Trophoblast cell (in vitro differentiated cells and primary cell): ENCODE measurements at regions not wholly inside any gene's neighbourhood (a gene's known extent, or its start where the extent isn't known, plus 50 kb on each side); places are given as distances from the start of the nearest gene placed in this dataset.

Experiments used
- DNase-seq, 2 donors: peaks; one replicate each; pipeline ENCODE4 v3.0.0-alpha.2; 2016
- H2AFZ ChIP-seq: 2 replicates; pipeline ENCODE4 v1.6.1; 2013; ENCODE audit warnings: low read length, moderate library complexity, mild to moderate bottlenecking; ENCODE audit not compliant: insufficient read depth, poor library complexity
- H2AK5ac ChIP-seq: 2 replicates; pipeline ENCODE4 v1.6.1; 2013; ENCODE audit warnings: mild to moderate bottlenecking, low read length
- H2BK120ac ChIP-seq: 2 replicates; pipeline ENCODE4 v1.6.1; 2013; ENCODE audit warnings: low read length, mild to moderate bottlenecking, moderate library complexity; ENCODE audit not compliant: insufficient read depth, poor library complexity
- H2BK12ac ChIP-seq: 2 replicates; pipeline ENCODE4 v1.6.1; 2013; ENCODE audit warnings: mild to moderate bottlenecking, low read length, moderate library complexity
- H2BK5ac ChIP-seq: 2 replicates; pipeline ENCODE4 v1.6.1; 2013; ENCODE audit warnings: low read length, low read depth, moderate library complexity, mild to moderate bottlenecking; ENCODE audit not compliant: poor library complexity
- H3K14ac ChIP-seq: 2 replicates; pipeline ENCODE4 v1.6.1; 2013; ENCODE audit warnings: mild to moderate bottlenecking, low read length
- H3K18ac ChIP-seq: 2 replicates; pipeline ENCODE4 v1.6.1; 2013; ENCODE audit warnings: mild to moderate bottlenecking, low read length
- H3K23ac ChIP-seq: 2 replicates; pipeline ENCODE4 v1.6.1; 2013; ENCODE audit warnings: low read length
- H3K27ac ChIP-seq: 2 replicates; pipeline ENCODE4 v1.5.1; 2013; ENCODE audit warnings: low read depth, mild to moderate bottlenecking, inconsistent platforms, low read length, moderate library complexity
- H3K27me3 ChIP-seq: 2 replicates; pipeline ENCODE4 v1.6.1; 2013; ENCODE audit warnings: inconsistent platforms, mild to moderate bottlenecking, low read length, moderate library complexity; ENCODE audit not compliant: insufficient read depth
- H3K36me3 ChIP-seq, 2 experiments: 1 replicate in 1 of 2; 2 replicates in 1 of 2; pipeline ENCODE4 v1.6.1; 2013; ENCODE audit warnings: low read length in 2 of 2, mild to moderate bottlenecking in 2 of 2, moderate library complexity in 1 of 2; ENCODE audit not compliant: insufficient read depth in 2 of 2, control insufficient read depth in 1 of 2
- H3K4ac ChIP-seq: 2 replicates; pipeline ENCODE4 v1.6.1; 2013; ENCODE audit warnings: low read depth, mild to moderate bottlenecking, low read length, moderate library complexity
- H3K4me1 ChIP-seq, 2 experiments: 1 replicate in 1 of 2; 2 replicates in 1 of 2; pipeline ENCODE4 v1.6.1; 2013; ENCODE audit warnings: low read length in 2 of 2, mild to moderate bottlenecking in 2 of 2, moderate library complexity in 1 of 2; ENCODE audit not compliant: insufficient read depth in 2 of 2, control insufficient read depth in 1 of 2
- H3K4me2 ChIP-seq: 2 replicates; pipeline ENCODE4 v1.6.1; 2013; ENCODE audit warnings: inconsistent platforms, mild to moderate bottlenecking, low read length, moderate library complexity
- H3K4me3 ChIP-seq: 2 replicates; pipeline ENCODE4 v1.5.1; 2013; ENCODE audit warnings: mild to moderate bottlenecking, low read depth, low read length, inconsistent platforms
- H3K79me1 ChIP-seq: one replicate; pipeline ENCODE4 v1.6.1; 2013; ENCODE audit warnings: low read length
- H3K79me2 ChIP-seq: 2 replicates; pipeline ENCODE4 v1.6.1; 2013; ENCODE audit warnings: low read length, mild to moderate bottlenecking; ENCODE audit not compliant: control insufficient read depth, insufficient read depth, poor library complexity
- H3K9ac ChIP-seq: 2 replicates; pipeline ENCODE4 v1.6.1; 2013; ENCODE audit warnings: mild to moderate bottlenecking, low read length
- H3K9me3 ChIP-seq: 2 replicates; pipeline ENCODE4 v1.6.1; 2013; ENCODE audit warnings: low read depth, mild to moderate bottlenecking, control low read depth, inconsistent platforms, low read length; ENCODE audit not compliant: insufficient read depth
- H4K12ac ChIP-seq: 2 replicates; pipeline ENCODE4 v1.6.1; 2013; ENCODE audit warnings: low read depth, mild to moderate bottlenecking, low read length, moderate library complexity
- H4K8ac ChIP-seq: 2 replicates; pipeline ENCODE4 v1.6.1; 2013; ENCODE audit warnings: low read depth, mild to moderate bottlenecking, low read length, moderate library complexity
- H4K91ac ChIP-seq: one replicate; pipeline ENCODE4 v1.6.1; 2013; ENCODE audit warnings: low read depth, mild to moderate bottlenecking, low read length, moderate library complexity
- WGBS: extraction: QIAGEN DNeasy Blood & Tissue Kit; methylation state at CpG from one replicate; pipeline ENCODE4 v1.1.7; 2013; ENCODE audit warnings: missing lambda C conversion rate; ENCODE audit not compliant: insufficient read length, insufficient coverage; ENCODE audit errors: extremely low coverage; 5-methylcytosine and 5-hydroxymethylcytosine counted together

- H2AFZ ChIP-seq = no peak overlapping the region
- H3K4me3 ChIP-seq = no peak overlapping the region
- no peaks in the 10 kb centered on the region for H3K27me3 ChIP-seq
- H3K4me1 ChIP-seq = no peaks in the 10 kb centered on the region
- no peaks in the 10 kb centered on the region for H3K79me1 ChIP-seq
- no peaks in the 10 kb centered on the region for H3K9me3 ChIP-seq
- no peak overlapping the region for H4K91ac ChIP-seq
- no peak overlapping the region for H4K12ac ChIP-seq
- no peak overlapping the region for H3K4me2 ChIP-seq
- no peak overlapping the region for H2AK5ac ChIP-seq
- no peak overlapping the region for H4K8ac ChIP-seq
- WGBS = no CpG with 5 or more reads among the region's 1 CpG
- DNase-seq = no peak
- H2BK5ac ChIP-seq = no peak overlapping the region
- no peak overlapping the region for H2BK120ac ChIP-seq
- no peak overlapping the region for H3K27ac ChIP-seq
- H3K18ac ChIP-seq = no peak overlapping the region
- no peak overlapping the region for H3K14ac ChIP-seq
- H3K36me3 ChIP-seq = no peaks in the 10 kb centered on the region
- no peak overlapping the region for H3K4ac ChIP-seq
- no peak overlapping the region for H3K9ac ChIP-seq
- H3K79me2 ChIP-seq = no peaks in the 10 kb centered on the region
- no peak overlapping the region for H3K23ac ChIP-seq
- no peak overlapping the region for H2BK12ac ChIP-seq
Observed at GRCh38 chr2:180907731-180908130, 72.7 kb upstream of the UBE2E3 start.

- Histone ChIP-seq H3K79me2 (no peaks in the 10 kb centered on the region), H3K79me1 (no peaks in the 10 kb centered on the region), H4K12ac (no peak overlapping the region), H3K14ac (no peak overlapping the region), H3K4me3 (no peak overlapping the region), H2BK120ac (no peak overlapping the region), H2BK5ac (no peak overlapping the region), H3K4ac (no peak overlapping the region), H3K27me3 (no peaks in the 10 kb centered on the region), H4K8ac (no peak overlapping the region), H2AFZ (no peak overlapping the region), H3K9ac (no peak overlapping the region), H3K36me3 (no peaks in the 10 kb centered on the region), H2BK12ac (no peak overlapping the region), H3K4me2 (no peak overlapping the region), H3K18ac (no peak overlapping the region), H4K91ac (no peak overlapping the region), H3K23ac (no peak overlapping the region), H3K27ac (no peak overlapping the region), H3K9me3 (no peaks in the 10 kb centered on the region), H3K4me1 (no peaks in the 10 kb centered on the region), H2AK5ac (no peak overlapping the region)
- DNase-seq = no peak
Observed at GRCh38 chr2:180905461-180905860, 74.9 kb upstream of the UBE2E3 start.

GRCh38 chr2:180905002-180905401 is 75.4 kb upstream of the UBE2E3 start:
- no peak overlapping the region for H2BK120ac ChIP-seq
- no peak overlapping the region for H3K27ac ChIP-seq
- no peak overlapping the region for H4K8ac ChIP-seq
- no peak overlapping the region for H2AK5ac ChIP-seq
- H3K4ac ChIP-seq = no peak overlapping the region
- H4K91ac ChIP-seq = no peak overlapping the region
- no peak overlapping the region for H4K12ac ChIP-seq
- H3K79me2 ChIP-seq = no peaks in the 10 kb centered on the region
- no peak for DNase-seq
- H3K14ac ChIP-seq = no peak overlapping the region
- no peak overlapping the region for H3K18ac ChIP-seq
- no peak overlapping the region for H3K23ac ChIP-seq
- no peaks in the 10 kb centered on the region for H3K79me1 ChIP-seq
- no peak overlapping the region for H3K9ac ChIP-seq
- H2BK5ac ChIP-seq = no peak overlapping the region
- no peak overlapping the region for H2BK12ac ChIP-seq
- no peak overlapping the region for H3K4me2 ChIP-seq
- no peaks in the 10 kb centered on the region for H3K27me3 ChIP-seq
- no peak overlapping the region for H2AFZ ChIP-seq
- WGBS = no CpG with 5 or more reads among the region's 4 CpGs
- H3K36me3 ChIP-seq = no peaks in the 10 kb centered on the region
- no peak overlapping the region for H3K4me3 ChIP-seq
- H3K9me3 ChIP-seq = no peaks in the 10 kb centered on the region
- H3K4me1 ChIP-seq = no peaks in the 10 kb centered on the region

- Histone ChIP-seq H3K9me3 (no peaks in the 10 kb centered on the region), H3K36me3 (no peaks in the 10 kb centered on the region), H4K12ac (no peak overlapping the region), H3K18ac (no peak overlapping the region), H3K4me2 (no peak overlapping the region), H2BK12ac (no peak overlapping the region), H3K79me1 (no peaks in the 10 kb centered on the region), H3K79me2 (no peaks in the 10 kb centered on the region), H2BK5ac (no peak overlapping the region), H3K4ac (no peak overlapping the region), H3K9ac (no peak overlapping the region), H3K4me1 (no peaks in the 10 kb centered on the region), H4K91ac (no peak overlapping the region), H3K27ac (no peak overlapping the region), H3K4me3 (no peak overlapping the region), H2AK5ac (no peak overlapping the region), H4K8ac (no peak overlapping the region), H2BK120ac (no peak overlapping the region), H3K14ac (no peak overlapping the region), H3K23ac (no peak overlapping the region), H2AFZ (no peak overlapping the region), H3K27me3 (no peaks in the 10 kb centered on the region)
- DNase-seq = no peak
- no CpG with 5 or more reads among the region's 4 CpGs for WGBS
Observed at GRCh38 chr2:180901331-180901730, 79.1 kb upstream of the UBE2E3 start.

GRCh38 chr2:180893752-180894151 is 86.7 kb upstream of the UBE2E3 start:
- no peak overlapping the region for H3K27ac ChIP-seq
- no peaks in the 10 kb centered on the region for H3K79me2 ChIP-seq
- no CpG with 5 or more reads among the region's 1 CpG for WGBS
- H3K4me2 ChIP-seq = no peak overlapping the region
- H3K4me3 ChIP-seq = no peak overlapping the region
- H3K14ac ChIP-seq = no peak overlapping the region
- no peak overlapping the region for H4K91ac ChIP-seq
- H3K9me3 ChIP-seq = no peaks in the 10 kb centered on the region
- H3K9ac ChIP-seq = no peak overlapping the region
- H3K27me3 ChIP-seq = no peaks in the 10 kb centered on the region
- no peak overlapping the region for H4K8ac ChIP-seq
- no peak overlapping the region for H2BK120ac ChIP-seq
- H2BK5ac ChIP-seq = no peak overlapping the region
- H2AK5ac ChIP-seq = no peak overlapping the region
- H3K36me3 ChIP-seq = no peaks in the 10 kb centered on the region
- no peaks in the 10 kb centered on the region for H3K4me1 ChIP-seq
- no peak overlapping the region for H2AFZ ChIP-seq
- H3K23ac ChIP-seq = no peak overlapping the region
- no peak overlapping the region for H2BK12ac ChIP-seq
- no peaks in the 10 kb centered on the region for H3K79me1 ChIP-seq
- H3K4ac ChIP-seq = no peak overlapping the region
- DNase-seq = no peak
- no peak overlapping the region for H3K18ac ChIP-seq
- no peak overlapping the region for H4K12ac ChIP-seq
